ENCODE measurements at regions not wholly inside any gene's neighbourhood (a gene's known extent, or its start where the extent isn't known, plus 50 kb on each side); places are given as distances from the start of the nearest gene placed in this dataset.

DNA sequence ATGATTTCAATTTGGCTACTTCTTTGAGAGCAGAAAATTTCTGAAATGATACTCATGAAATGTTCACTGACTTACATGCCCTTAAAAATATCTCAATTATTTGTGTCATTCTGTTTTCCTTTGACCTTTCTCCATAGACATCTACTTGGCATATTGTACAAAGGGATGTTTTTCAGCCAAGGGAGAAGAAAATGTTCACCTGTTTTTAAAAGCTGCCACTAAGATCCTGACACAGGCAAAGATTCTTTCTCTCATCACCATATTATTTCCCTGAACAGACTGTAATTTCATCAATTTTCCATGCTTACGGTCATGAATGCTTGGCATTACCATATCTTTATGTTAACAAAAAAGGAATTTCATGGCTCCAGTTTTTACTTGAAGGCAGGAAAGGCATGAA lies 67.4 kb upstream of the DBX1 start:
- DNase-seq (ENCODE audit: low spot score), result no peak
- Histone ChIP-seq H3K4me3 (no peak overlapping the region), H3K27ac (no peak overlapping the region), H3K36me3 (no peaks in the 10 kb centered on the region), H3K4me1 (ENCODE audit: control insufficient read depth in 1 of 2, low read depth in 2 of 2) (no peaks in the 10 kb centered on the region), H3K9me3 (peaks cover 7% of the 10 kb centered on the region), H3K27me3 (replicated peaks; ENCODE audit: insufficient read depth) (no peaks in the 10 kb centered on the region)
- no peak for ATAC-seq (ENCODE audit: insufficient number of reproducible peaks, low FRiP score, low read depth)
- TF ChIP-seq CTCF (IDR thresholded peaks at IDR 0.05), result no peak

- no peak for ATAC-seq (ENCODE audit: insufficient number of reproducible peaks, low FRiP score, low read depth)
- Histone ChIP-seq H3K27ac (no peak overlapping the region), H3K4me1 (ENCODE audit: control insufficient read depth in 1 of 2, low read depth in 2 of 2) (no peaks in the 10 kb centered on the region), H3K27me3 (replicated peaks; ENCODE audit: insufficient read depth) (no peaks in the 10 kb centered on the region), H3K36me3 (no peaks in the 10 kb centered on the region), H3K4me3 (no peak overlapping the region), H3K9me3 (peaks cover 7% of the 10 kb centered on the region)
- TF ChIP-seq CTCF (IDR thresholded peaks at IDR 0.05), result no peak
- no peak for DNase-seq (ENCODE audit: low spot score)
Measured at GRCh38 chr11:20226933-20227332, 66.7 kb upstream of the DBX1 start.

DNA sequence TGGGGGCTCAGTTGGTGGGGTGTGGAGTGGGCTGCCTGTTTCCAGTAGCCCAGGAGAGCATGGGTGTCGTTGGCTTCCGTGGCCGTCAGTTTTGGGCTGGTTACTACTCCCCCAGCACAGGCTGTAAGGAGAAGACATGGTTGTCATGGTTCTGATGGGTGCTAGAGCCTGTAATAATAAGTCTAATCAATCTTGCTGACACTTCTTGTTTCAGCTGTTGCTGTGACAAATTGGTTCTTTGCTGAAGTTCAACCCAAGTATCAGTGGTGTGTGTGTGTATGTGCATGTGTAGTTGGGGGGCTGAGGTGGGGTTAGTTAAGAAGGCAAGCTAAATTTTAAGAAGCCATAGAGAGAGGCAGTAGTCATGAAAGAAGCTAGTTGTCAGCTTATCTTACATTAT lies 61.3 kb upstream of the DBX1 start:
- TF ChIP-seq CTCF (IDR thresholded peaks at IDR 0.05), result no peak
- no peaks in the 10 kb centered on the region for H3K9me3 ChIP-seq
- no peaks in the 10 kb centered on the region for H3K4me1 ChIP-seq (ENCODE audit: control insufficient read depth in 1 of 2, low read depth in 2 of 2)
- no peaks in the 10 kb centered on the region for H3K27me3 ChIP-seq (replicated peaks; ENCODE audit: insufficient read depth)
- H3K27ac ChIP-seq, result no peak overlapping the region
- no peak for DNase-seq (ENCODE audit: low spot score)
- H3K4me3 ChIP-seq, result no peak overlapping the region
- ATAC-seq (ENCODE audit: insufficient number of reproducible peaks, low FRiP score, low read depth), result no peak
- no peaks in the 10 kb centered on the region for H3K36me3 ChIP-seq

- ATAC-seq (ENCODE audit: insufficient number of reproducible peaks, low FRiP score, low read depth), result no peak
- H3K27ac ChIP-seq, result no peak overlapping the region
- H3K36me3 ChIP-seq, result no peaks in the 10 kb centered on the region
Measured at GRCh38 chr11:20213790-20214189, 53.5 kb upstream of the DBX1 start.

GRCh38 chr11:20211691-20212090 lies 51.4 kb upstream of the DBX1 start:
- Histone ChIP-seq H3K4me3 (no peak overlapping the region), H3K9me3 (no peaks in the 10 kb centered on the region), H3K36me3 (no peaks in the 10 kb centered on the region), H3K27me3 (replicated peaks; ENCODE audit: insufficient read depth) (peaks cover 12% of the 10 kb centered on the region), H3K27ac (no peak overlapping the region), H3K4me1 (ENCODE audit: control insufficient read depth in 1 of 2, low read depth in 2 of 2) (no peaks in the 10 kb centered on the region)
- DNase-seq (ENCODE audit: low spot score) (no peak), ATAC-seq (ENCODE audit: insufficient number of reproducible peaks, low FRiP score, low read depth) (no peak)
- TF ChIP-seq CTCF (IDR thresholded peaks at IDR 0.05), result no peak

More at GRCh38 chr11:20213790-20214189, 53.5 kb upstream of the DBX1 start:
- no peak for DNase-seq (ENCODE audit: low spot score)
- H3K4me3 ChIP-seq, result no peak overlapping the region
- peaks cover 3% of the 10 kb centered on the region for H3K27me3 ChIP-seq (replicated peaks; ENCODE audit: insufficient read depth)
- TF ChIP-seq CTCF (IDR thresholded peaks at IDR 0.05), result no peak
- no peaks in the 10 kb centered on the region for H3K9me3 ChIP-seq
- no peaks in the 10 kb centered on the region for H3K4me1 ChIP-seq (ENCODE audit: control insufficient read depth in 1 of 2, low read depth in 2 of 2)
